GM10266 (cell line): ENCODE measurements at regions not wholly inside any gene's neighbourhood (a gene's known extent, or its start where the extent isn't known, plus 50 kb on each side); places are given as distances from the start of the nearest gene placed in this dataset.

Source experiments
- DNase-seq: peaks from one replicate; pipeline ENCODE4 v3.0.0; 2012; ENCODE audit errors: extremely low spot score
- CTCF ChIP-seq: IDR thresholded peaks from 2 replicates; pipeline ENCODE4 v1.5.1; 2012; ENCODE audit warnings: mild to moderate bottlenecking, low read depth; ENCODE audit not compliant: control insufficient read depth, insufficient read depth; ENCODE audit errors: missing control alignments

- TF ChIP-seq CTCF = no peak
- no peak for DNase-seq
Measured at GRCh38 chr3:71893702-71894479, 108.9 kb upstream of the PROK2 start.

- no peak for DNase-seq
- no peak for TF ChIP-seq CTCF
Measured at GRCh38 chr3:71893122-71893521, 108.2 kb upstream of the PROK2 start.

DNA sequence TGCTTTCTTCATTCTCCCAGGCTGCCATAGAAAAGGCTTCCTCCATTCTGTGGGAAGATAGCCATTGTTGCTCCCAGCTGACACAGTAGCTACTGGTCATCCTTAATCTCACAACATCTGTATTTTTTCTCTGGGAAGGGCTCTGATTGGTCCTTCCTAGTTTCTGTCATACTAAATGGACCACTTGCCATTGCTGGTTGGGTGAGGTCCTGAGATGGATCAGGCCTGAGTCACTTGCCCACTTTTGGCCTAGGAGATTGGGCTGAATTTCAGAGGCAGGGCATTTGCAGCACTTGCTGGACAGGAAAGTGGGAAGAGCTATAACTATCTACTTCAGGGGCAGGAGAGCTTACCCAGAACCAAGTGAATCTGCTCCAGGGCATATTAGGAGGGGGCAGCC, 106.5 kb upstream of the PROK2 start:
- no peak for TF ChIP-seq CTCF

DNA sequence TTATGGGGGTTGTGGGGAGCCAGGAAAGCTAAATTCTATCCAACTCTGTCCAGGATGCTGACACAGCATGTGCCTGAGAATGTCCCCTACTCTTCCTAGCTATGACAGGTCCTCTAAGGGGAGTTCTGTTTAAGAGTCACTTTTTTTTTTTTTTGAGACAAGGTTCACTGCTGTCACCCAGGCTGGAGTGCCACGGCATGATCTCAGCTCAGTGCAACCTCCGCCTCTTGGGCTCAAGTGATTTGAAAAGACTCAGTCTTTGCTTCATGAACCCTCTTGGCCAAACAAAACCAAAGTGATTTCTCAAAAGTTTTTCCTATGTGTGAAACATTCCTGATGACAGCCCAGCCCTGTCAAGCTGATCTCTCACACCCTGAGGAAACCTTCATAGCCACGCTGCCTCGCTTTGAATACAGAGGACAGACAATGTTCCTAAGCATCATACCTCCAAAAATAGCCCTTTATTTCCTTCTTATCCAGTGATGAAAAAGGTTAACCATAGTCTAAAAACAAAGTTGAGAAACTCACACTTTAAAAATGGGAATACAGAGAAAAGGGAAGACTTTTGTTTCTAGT, 105.5 kb upstream of the PROK2 start:
- no peak for DNase-seq
- no peak for TF ChIP-seq CTCF

More for the DNA sequence above, 106.5 kb upstream of the PROK2 start:
- DNase-seq = no peak

GRCh38 chr3:71887256-71887655, 102.3 kb upstream of the PROK2 start:
- DNase-seq = no peak
- TF ChIP-seq CTCF = no peak

GRCh38 chr3:71885006-71885405, 100.1 kb upstream of the PROK2 start:
- DNase-seq = no peak
- no peak for TF ChIP-seq CTCF

- TF ChIP-seq CTCF = no peak
- DNase-seq = no peak
Measured at GRCh38 chr3:71881732-71882131, 96.8 kb upstream of the PROK2 start.
